ENCODE measurements at regions not wholly inside any gene's neighbourhood (a gene's known extent, or its start where the extent isn't known, plus 50 kb on each side); places are given as distances from the start of the nearest gene placed in this dataset. TPM values are rescaled to one million over a fixed set of nuclear protein-coding genes. Genes with fewer than 3 reads are reported as not detected.

MicroRNAs in the stretch of these regions (microRNA counts, 767-probe panel; counts per million panel counts)
- not detected for microRNA hsa-miR-548x-3p

Small RNA genes lying in the stretch of these regions (microRNA-seq; reads per million reads assigned to microRNA genes)
- not detected for gene MIR4704 (ENCODE audit: borderline number of aligned reads)
- not detected for gene MIR548X2 (ENCODE audit: borderline number of aligned reads)

All from HCT116 (cell line).